PFSK-1 (cell line): ENCODE measurements at regions not wholly inside any gene's neighbourhood (a gene's known extent, or its start where the extent isn't known, plus 50 kb on each side); places are given as distances from the start of the nearest gene placed in this dataset.

ENCODE experiments used
- FOXP2 ChIP-seq: optimal IDR thresholded peaks from 2 replicates; pipeline ENCODE3; 2011; ENCODE audit warnings: borderline replicate concordance, control low read depth, inconsistent platforms; ENCODE audit not compliant: insufficient read depth; ENCODE audit errors: extremely low read length, extremely low read depth
- POLR2AphosphoS5 ChIP-seq: IDR thresholded peaks from 2 replicates; pipeline ENCODE4 v1.6.1; 2012; ENCODE audit warnings: low read depth, mild to moderate bottlenecking, control low read depth, low read length, moderate library complexity
- SIN3A ChIP-seq: IDR thresholded peaks from 2 replicates; pipeline ENCODE4 v1.6.1; 2012; ENCODE audit warnings: mild to moderate bottlenecking, low read length, moderate library complexity, borderline replicate concordance; ENCODE audit not compliant: insufficient read depth
- TAF1 ChIP-seq: IDR thresholded peaks from 2 replicates; pipeline ENCODE4 v1.6.1; 2012; ENCODE audit warnings: low read length, control low read depth, borderline replicate concordance; ENCODE audit not compliant: insufficient read depth
- TF ChIP-seq, protein P1 (sequence below), 2 experiments: IDR thresholded peaks; 2 replicates each; pipeline versions ENCODE4 v1.6.1 to v1.8.0; 2011 to 2012; ENCODE audit warnings: low read depth in 2 of 2, low read length in 2 of 2, control low read depth in 1 of 2, inconsistent platforms in 1 of 2, mild to moderate bottlenecking in 1 of 2, moderate library complexity in 1 of 2; ENCODE audit not compliant: insufficient read depth in 1 of 2

- TF ChIP-seq POLR2AphosphoS5 (no peak), SIN3A (no peak), TAF1 (no peak), FOXP2 (no peak)
- TF ChIP-seq, protein P1, sequence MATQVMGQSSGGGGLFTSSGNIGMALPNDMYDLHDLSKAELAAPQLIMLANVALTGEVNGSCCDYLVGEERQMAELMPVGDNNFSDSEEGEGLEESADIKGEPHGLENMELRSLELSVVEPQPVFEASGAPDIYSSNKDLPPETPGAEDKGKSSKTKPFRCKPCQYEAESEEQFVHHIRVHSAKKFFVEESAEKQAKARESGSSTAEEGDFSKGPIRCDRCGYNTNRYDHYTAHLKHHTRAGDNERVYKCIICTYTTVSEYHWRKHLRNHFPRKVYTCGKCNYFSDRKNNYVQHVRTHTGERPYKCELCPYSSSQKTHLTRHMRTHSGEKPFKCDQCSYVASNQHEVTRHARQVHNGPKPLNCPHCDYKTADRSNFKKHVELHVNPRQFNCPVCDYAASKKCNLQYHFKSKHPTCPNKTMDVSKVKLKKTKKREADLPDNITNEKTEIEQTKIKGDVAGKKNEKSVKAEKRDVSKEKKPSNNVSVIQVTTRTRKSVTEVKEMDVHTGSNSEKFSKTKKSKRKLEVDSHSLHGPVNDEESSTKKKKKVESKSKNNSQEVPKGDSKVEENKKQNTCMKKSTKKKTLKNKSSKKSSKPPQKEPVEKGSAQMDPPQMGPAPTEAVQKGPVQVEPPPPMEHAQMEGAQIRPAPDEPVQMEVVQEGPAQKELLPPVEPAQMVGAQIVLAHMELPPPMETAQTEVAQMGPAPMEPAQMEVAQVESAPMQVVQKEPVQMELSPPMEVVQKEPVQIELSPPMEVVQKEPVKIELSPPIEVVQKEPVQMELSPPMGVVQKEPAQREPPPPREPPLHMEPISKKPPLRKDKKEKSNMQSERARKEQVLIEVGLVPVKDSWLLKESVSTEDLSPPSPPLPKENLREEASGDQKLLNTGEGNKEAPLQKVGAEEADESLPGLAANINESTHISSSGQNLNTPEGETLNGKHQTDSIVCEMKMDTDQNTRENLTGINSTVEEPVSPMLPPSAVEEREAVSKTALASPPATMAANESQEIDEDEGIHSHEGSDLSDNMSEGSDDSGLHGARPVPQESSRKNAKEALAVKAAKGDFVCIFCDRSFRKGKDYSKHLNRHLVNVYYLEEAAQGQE (IDR thresholded peaks at IDR 0.05; ENCODE audit: insufficient read depth in 1 of 2, low read depth in 2 of 2, low read length in 2 of 2), result no peak
Observed at GRCh38 chr15:68493629-68494028, 61.7 kb upstream of the ITGA11 start.
